ENCODE measurements at regions not wholly inside any gene's neighbourhood (a gene's known extent, or its start where the extent isn't known, plus 50 kb on each side); places are given as distances from the start of the nearest gene placed in this dataset.
"Not testable (repeated sequence)": the region's sequence is repeated elsewhere in the genome, so short reads cannot be mapped to it uniquely, and the experiment has no call there.

- DNase-seq: peak; percentile 12
These were observed 95.3 kb upstream of the GADD45A start for GRCh38 chr1:67589519-67590233.

- DNase-seq: no peak
These were observed 94.7 kb upstream of the GADD45A start for GRCh38 chr1:67590329-67590728.

- no peak for DNase-seq
These were observed 90.2 kb upstream of the GADD45A start for GRCh38 chr1:67594764-67595163.

GRCh38 chr1:67596674-67597073, 88.3 kb upstream of the GADD45A start:
- DNase-seq: no peak

- no peak for DNase-seq
These were observed 87.7 kb upstream of the GADD45A start for GRCh38 chr1:67597336-67597735.

- DNase-seq: no peak
These were observed 85.9 kb upstream of the GADD45A start for GRCh38 chr1:67599085-67599484.

- no peak for DNase-seq
These were observed 83.5 kb upstream of the GADD45A start for GRCh38 chr1:67601539-67601938.

- no peak for DNase-seq
These were observed 83.0 kb upstream of the GADD45A start for GRCh38 chr1:67601955-67602354.

- DNase-seq: no peak
These were observed 80.2 kb upstream of the GADD45A start for GRCh38 chr1:67604778-67605177.

GRCh38 chr1:67605209-67605780, 79.7 kb upstream of the GADD45A start:
- DNase-seq: no peak

- DNase-seq: no peak
These were observed 77.7 kb upstream of the GADD45A start for GRCh38 chr1:67607286-67607685.

- DNase-seq: no peak
These were observed 77.3 kb upstream of the GADD45A start for GRCh38 chr1:67607699-67608098.

GRCh38 chr1:67608661-67609576, 76.1 kb upstream of the GADD45A start:
- no peak for DNase-seq

- DNase-seq: no peak
These were observed 75.2 kb upstream of the GADD45A start for GRCh38 chr1:67609577-67610341.

GRCh38 chr1:67610450-67610849, 74.6 kb upstream of the GADD45A start:
- DNase-seq: no peak

GRCh38 chr1:67611846-67612245, 73.2 kb upstream of the GADD45A start:
- no peak for DNase-seq

GRCh38 chr1:67612788-67613241, 72.2 kb upstream of the GADD45A start:
- no peak for DNase-seq

- not testable (repeated sequence) for DNase-seq
These were observed 71.5 kb upstream of the GADD45A start for GRCh38 chr1:67613479-67613878.

GRCh38 chr1:67614511-67614934, 70.5 kb upstream of the GADD45A start:
- no peak for DNase-seq

GRCh38 chr1:67615886-67616285, 69.1 kb upstream of the GADD45A start:
- DNase-seq: no peak

- DNase-seq: no peak
These were observed 68.5 kb upstream of the GADD45A start for GRCh38 chr1:67616394-67616985.

- no peak for DNase-seq
These were observed 66.5 kb upstream of the GADD45A start for GRCh38 chr1:67618285-67619018.
